IPS DF 6.9 (cell line): ENCODE measurements at regions not wholly inside any gene's neighbourhood (a gene's known extent, or its start where the extent isn't known, plus 50 kb on each side); places are given as distances from the start of the nearest gene placed in this dataset.

Source experiments
- DNase-seq: peaks from one replicate; pipeline ENCODE4 v3.0.0-alpha.2; 2013; ENCODE audit warnings: low read depth, low spot score
- H3K27ac ChIP-seq: one replicate; pipeline ENCODE4 v1.5.1; 2013; ENCODE audit warnings: low read length, control low read depth
- H3K27me3 ChIP-seq: 2 replicates; pipeline ENCODE4 v1.6.1; 2013; ENCODE audit warnings: mild to moderate bottlenecking, low read length; ENCODE audit not compliant: control insufficient read depth, insufficient read depth
- H3K36me3 ChIP-seq: 2 replicates; pipeline ENCODE4 v1.6.1; 2013; ENCODE audit warnings: low read length; ENCODE audit not compliant: control insufficient read depth, insufficient read depth
- H3K4me1 ChIP-seq: 2 replicates; pipeline ENCODE4 v1.6.1; 2013; ENCODE audit warnings: low read length; ENCODE audit not compliant: control insufficient read depth, insufficient read depth
- H3K4me3 ChIP-seq: 2 replicates; pipeline ENCODE4 v1.5.1; 2013; ENCODE audit warnings: mild to moderate bottlenecking, low read length
- H3K9me3 ChIP-seq: 2 replicates; pipeline ENCODE4 v1.6.1; 2013; ENCODE audit warnings: low read length, inconsistent platforms; ENCODE audit not compliant: control insufficient read depth, insufficient read depth
- WGBS: extraction: QIAGEN DNeasy Blood & Tissue Kit; methylation state at CpG from one replicate; pipeline ENCODE4 v1.1.7; 2013; ENCODE audit warnings: mixed read lengths, missing lambda C conversion rate; ENCODE audit not compliant: insufficient read length, insufficient coverage; 5-methylcytosine and 5-hydroxymethylcytosine counted together

DNA sequence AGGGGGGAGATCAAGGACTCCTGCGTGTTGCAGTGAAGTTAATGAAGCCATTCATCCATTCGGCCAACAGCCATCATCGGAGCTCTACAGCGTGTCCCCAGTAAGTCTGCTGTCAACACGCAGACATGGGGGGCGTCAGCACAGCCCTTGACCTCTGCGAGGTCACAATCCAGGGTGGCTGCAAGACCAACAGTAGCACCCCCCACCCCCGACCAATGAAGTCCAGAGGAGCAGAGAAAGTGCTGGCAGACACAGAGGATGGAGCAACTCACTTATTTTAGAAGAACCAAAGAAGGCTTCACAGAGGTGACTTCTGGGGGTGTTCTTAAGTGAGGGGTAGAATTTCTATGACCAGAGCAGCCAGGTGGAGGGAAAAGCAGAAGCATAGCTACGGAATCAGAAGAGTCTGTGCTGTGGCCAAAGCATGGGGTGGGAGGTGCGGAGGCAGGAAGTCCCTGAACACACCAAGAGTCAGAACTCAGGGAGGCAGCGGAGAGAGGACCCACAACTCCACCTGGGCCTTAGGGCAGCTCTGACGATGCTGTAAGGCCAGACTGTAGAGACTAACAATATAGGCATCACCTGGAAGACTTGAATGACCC is 185.4 kb downstream of the FOXO1 start:
- H3K4me3 ChIP-seq = no peak overlapping the region
- DNase-seq = no peak
- no peaks in the 10 kb centered on the region for H3K9me3 ChIP-seq
- peaks cover 3% of the 10 kb centered on the region; the same call in 1 of the 2 replicates for H3K4me1 ChIP-seq
- no peaks in the 10 kb centered on the region for H3K36me3 ChIP-seq
- no CpG with 5 or more reads among the region's 12 CpGs for WGBS
- H3K27ac ChIP-seq = no peak overlapping the region
- no peaks in the 10 kb centered on the region for H3K27me3 ChIP-seq

DNA sequence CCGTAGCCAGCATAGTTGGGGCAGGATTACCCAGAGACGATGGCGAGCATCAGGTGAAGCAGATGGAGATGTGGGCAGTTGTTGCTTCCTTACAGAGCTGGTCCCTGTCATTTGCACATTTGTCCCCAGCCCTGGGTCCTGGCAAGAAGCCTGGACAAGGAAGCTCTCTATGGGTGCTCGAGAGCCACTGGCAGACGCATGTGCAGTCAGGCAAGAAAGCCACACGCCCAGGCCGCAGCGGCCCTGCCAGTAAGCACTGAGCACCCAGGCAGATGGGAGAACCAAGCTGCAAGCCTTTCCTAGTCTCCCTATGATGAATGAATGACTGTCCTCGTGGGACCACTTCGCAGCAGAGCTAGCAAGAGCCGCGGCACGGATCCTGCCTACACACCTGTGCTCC is 182.8 kb downstream of the FOXO1 start:
- DNase-seq = no peak
- WGBS = no CpG with 5 or more reads among the region's 13 CpGs
- H3K4me1 ChIP-seq = peaks cover 3% of the 10 kb centered on the region; the same call in 1 of the 2 replicates
- H3K27ac ChIP-seq = no peak overlapping the region
- H3K9me3 ChIP-seq = no peaks in the 10 kb centered on the region
- no peaks in the 10 kb centered on the region for H3K36me3 ChIP-seq
- H3K4me3 ChIP-seq = no peak overlapping the region
- no peaks in the 10 kb centered on the region for H3K27me3 ChIP-seq

DNA sequence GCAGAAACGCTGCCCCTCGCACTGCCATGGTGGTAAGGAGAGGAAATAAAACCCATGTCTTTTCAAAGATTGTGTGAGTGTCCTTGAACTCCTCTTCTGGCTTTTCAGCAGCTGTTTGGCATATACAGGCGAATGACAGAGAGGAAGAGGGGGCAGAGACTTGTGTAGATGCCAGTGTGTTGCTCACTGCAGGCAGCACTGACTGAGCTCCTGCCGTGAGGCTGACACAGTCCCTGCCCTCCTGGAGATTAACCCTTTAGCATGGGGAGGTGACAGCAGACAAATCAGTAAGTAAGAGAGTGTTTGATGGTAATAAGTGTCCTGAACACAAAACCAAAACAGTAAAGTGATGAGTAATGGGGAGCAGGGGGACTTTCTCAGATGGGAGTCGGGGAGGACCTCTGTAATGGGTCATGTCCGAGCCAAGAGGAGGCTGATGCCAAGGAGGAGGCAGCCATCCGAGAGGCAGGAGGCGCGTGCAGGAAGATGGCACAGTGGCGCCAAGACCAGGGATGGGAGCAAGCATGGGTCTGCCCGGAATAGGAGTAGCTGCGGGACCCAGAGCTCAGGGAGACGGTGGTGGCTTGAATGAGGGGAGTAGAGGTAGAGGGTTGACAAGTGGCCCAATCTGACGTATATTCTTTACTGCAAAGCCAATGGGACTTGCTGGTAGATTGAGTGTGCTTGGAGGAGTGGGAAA is 182.2 kb downstream of the FOXO1 start:
- no peak overlapping the region for H3K27ac ChIP-seq
- DNase-seq = no peak
- no peaks in the 10 kb centered on the region for H3K9me3 ChIP-seq
- H3K4me1 ChIP-seq = peaks cover 3% of the 10 kb centered on the region; the same call in 1 of the 2 replicates
- no peak overlapping the region for H3K4me3 ChIP-seq
- no CpG with 5 or more reads among the region's 14 CpGs for WGBS
- no peaks in the 10 kb centered on the region for H3K36me3 ChIP-seq
- H3K27me3 ChIP-seq = no peaks in the 10 kb centered on the region

DNA sequence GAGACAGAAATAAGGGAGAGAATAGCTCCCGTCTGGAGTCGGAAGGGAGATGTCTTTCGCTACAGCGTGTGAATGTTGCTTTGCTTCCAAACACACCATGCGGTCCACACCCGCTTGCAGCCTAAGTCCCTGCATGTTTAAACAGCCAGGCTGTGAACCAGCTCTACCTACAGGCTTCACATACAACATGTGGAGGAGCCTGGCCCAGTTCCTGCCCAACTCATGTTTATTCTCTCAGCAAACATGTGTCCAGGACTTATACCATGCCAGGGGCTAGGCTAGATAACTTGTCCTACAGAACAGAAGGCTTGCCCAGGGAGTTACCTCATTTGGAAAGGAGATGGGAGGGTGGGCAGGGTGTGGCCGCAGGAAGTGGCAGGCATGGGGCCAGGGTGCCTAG is 181.5 kb downstream of the FOXO1 start:
- DNase-seq = no peak
- Histone ChIP-seq H3K27me3 (no peaks in the 10 kb centered on the region), H3K27ac (no peak overlapping the region), H3K4me1 (peaks cover 3% of the 10 kb centered on the region; the same call in 1 of the 2 replicates), H3K4me3 (no peak overlapping the region), H3K9me3 (no peaks in the 10 kb centered on the region), H3K36me3 (no peaks in the 10 kb centered on the region)
- WGBS = no CpG with 5 or more reads among the region's 7 CpGs

DNA sequence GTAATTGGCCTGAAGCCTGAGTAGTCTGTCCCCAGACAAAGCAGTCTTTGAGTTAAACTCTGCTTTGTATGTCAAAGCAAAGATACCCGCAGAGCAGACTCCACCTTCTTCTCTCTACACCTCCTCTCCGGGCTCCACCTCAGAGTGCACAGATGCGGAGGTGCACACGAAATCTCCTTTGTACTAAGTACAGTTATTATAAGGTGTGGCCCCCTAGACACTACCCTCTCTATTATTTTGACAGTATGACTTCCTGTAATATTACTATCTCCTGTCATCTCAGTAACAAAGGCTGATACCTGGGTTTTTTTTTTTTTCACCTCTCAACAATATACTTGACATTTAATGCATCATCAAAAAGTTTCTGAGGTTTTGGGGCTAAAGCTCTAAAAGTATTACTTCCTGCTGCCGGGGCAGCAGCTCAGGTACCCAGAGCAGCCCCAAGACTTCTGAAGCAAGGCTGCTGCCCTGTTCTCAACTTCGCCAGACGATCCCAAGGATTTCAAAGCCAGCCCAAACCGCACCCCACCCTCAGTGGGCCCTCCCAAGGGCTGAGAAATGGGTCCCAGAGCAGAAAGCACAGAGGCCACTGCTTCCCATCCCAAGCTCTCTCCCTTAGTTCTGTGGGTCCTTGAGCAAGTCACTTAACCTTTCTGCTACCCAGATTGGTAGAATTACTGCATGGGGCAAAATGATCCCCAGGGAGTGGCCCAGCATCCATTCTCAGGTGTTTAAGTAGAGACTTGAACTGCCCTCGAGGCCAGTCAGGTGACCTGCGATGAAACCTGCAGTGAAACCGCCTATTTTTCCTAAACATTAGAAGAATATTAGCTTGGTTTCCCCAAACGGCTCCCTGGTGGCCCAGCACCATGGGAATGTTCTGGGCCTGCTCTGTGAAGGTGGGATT is 180.6 kb downstream of the FOXO1 start:
- Histone ChIP-seq H3K36me3 (no peaks in the 10 kb centered on the region), H3K4me3 (no peak overlapping the region), H3K27ac (no peak overlapping the region), H3K27me3 (no peaks in the 10 kb centered on the region), H3K9me3 (no peaks in the 10 kb centered on the region), H3K4me1 (peaks cover 3% of the 10 kb centered on the region; the same call in 1 of the 2 replicates)
- no CpG with 5 or more reads among the region's 12 CpGs for WGBS
- no peak for DNase-seq

DNA sequence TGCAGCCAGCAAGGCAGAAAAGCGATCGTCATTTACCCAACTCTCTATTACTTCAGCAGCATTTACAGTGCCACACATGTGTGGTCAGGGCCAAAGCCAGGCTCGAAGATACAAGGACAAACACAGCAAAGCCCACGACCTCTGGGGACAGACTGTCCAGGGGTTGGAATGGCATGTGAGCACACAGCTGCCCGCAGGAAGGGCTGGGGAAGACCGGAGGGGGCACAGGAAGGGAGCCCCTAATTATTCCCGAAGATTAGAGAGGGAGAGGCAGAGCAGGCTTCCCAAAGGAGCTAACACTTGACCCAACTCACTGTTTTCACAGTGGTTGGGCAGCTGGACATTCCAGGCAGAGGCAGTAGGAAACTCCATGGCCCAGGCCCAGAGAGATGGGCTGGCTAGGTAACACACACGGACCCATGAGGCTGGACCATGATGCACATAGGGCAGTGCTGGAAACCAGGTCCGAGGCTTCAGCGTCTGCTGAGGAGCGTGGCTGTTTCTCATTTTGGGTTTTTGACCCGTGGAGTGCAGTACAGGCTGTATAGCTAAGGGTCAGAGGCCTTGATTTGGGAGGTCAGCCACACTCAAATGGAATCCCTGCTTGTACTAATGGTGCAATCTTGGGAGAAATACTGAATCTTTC is 179.8 kb downstream of the FOXO1 start:
- Histone ChIP-seq H3K9me3 (no peaks in the 10 kb centered on the region), H3K4me1 (peaks cover 1% of the 10 kb centered on the region; the same call in 1 of the 2 replicates), H3K4me3 (no peak overlapping the region), H3K36me3 (no peaks in the 10 kb centered on the region), H3K27me3 (no peaks in the 10 kb centered on the region), H3K27ac (no peak overlapping the region)
- DNase-seq = no peak
- no CpG with 5 or more reads among the region's 12 CpGs for WGBS

DNA sequence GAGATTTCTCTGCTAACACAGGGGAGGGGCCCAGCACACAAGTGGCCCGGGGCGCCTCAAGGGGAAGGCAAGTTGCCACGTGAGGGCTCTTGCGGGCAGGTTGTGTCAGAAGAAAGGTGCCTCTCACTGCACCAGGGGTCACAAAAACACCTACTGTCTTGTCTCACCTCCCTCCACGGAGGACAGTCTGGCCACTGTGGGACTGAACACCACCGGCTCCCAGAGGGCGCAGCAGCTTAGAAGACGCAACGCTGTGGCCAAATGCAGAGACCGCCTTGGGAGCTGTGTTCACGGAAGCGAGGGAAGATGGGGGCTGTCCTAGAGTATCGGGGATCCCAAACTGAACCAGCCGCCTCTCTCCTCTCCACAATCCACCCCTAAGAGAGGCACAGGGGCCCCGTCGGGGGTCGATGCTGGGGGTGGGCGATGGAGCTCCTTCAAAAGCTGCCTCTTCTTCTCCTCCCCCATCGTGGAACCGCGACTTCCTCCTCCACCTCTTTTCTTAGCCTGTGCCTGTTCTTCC is 177.5 kb downstream of the FOXO1 start:
- no peaks in the 10 kb centered on the region for H3K36me3 ChIP-seq
- peaks cover 1% of the 10 kb centered on the region; the same call in 1 of the 2 replicates for H3K4me1 ChIP-seq
- no CpG with 5 or more reads among the region's 21 CpGs for WGBS
- H3K27ac ChIP-seq = no peak overlapping the region
- no peak for DNase-seq
- no peaks in the 10 kb centered on the region for H3K27me3 ChIP-seq
- H3K9me3 ChIP-seq = no peaks in the 10 kb centered on the region
- H3K4me3 ChIP-seq = no peak overlapping the region

DNA sequence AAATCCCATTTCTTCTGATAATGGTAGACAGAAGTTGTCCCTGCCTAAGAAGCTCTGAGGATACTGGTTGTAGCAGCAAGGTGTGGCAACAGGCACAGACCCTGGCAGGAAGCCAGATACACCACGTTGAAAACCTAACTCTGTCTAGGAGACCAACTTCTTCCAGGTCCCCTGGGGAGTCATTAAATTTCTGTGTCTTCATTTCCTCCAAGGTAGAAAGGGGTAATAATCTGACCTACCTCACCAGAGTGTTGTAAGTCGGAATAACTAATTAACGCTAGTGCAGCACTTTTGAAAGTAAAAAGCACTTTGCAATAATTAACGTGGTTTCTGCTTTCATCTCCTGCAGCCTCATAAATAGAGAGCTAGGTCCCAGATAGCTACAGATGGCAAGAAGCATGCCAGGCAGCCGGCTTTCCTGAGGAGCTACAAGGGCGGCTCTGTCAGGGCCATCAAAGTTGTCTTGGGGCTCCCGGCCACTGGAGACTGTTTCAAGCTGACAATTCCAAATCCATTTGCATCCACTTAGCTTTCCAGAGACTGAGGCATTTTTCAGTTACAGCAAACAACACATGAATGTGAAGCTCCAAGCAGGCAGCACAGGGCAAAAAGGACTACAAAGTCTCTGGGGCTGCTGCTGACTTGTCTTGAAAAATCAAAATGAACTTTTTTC is 176.2 kb downstream of the FOXO1 start:
- no CpG with 5 or more reads among the region's 7 CpGs for WGBS
- no peak for DNase-seq
- no peak overlapping the region for H3K4me3 ChIP-seq
- H3K27ac ChIP-seq = no peak overlapping the region
- H3K27me3 ChIP-seq = no peaks in the 10 kb centered on the region
- H3K36me3 ChIP-seq = no peaks in the 10 kb centered on the region
- no peaks in the 10 kb centered on the region for H3K9me3 ChIP-seq
- H3K4me1 ChIP-seq = peaks cover under 1% of the 10 kb centered on the region; the same call in 1 of the 2 replicates

DNA sequence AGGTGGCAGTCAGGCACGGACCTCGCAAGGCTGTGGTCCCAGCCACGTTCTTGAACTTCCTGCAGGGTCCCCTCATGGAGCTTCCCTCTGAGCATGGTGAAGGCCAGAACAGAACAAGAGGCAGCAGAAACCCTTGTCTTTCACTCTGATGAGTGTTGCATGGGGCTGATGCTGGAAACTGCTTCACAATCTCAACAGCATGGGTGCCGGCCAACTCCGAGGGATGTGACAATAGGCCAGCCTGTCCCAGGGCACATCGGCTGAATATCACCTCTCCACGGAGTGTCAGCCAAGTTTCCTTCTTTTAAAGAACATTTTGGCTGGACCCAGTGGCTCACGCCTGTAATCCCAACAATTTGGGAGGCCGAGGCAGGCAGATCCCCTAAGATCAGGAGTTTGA is 173.9 kb downstream of the FOXO1 start:
- no peak overlapping the region for H3K4me3 ChIP-seq
- no peaks in the 10 kb centered on the region for H3K36me3 ChIP-seq
- WGBS = no CpG with 5 or more reads among the region's 9 CpGs

More for the DNA sequence above, 173.9 kb downstream of the FOXO1 start:
- DNase-seq = no peak
- Histone ChIP-seq H3K27ac (no peak overlapping the region), H3K4me1 (no peaks in the 10 kb centered on the region), H3K9me3 (no peaks in the 10 kb centered on the region), H3K27me3 (no peaks in the 10 kb centered on the region)
